ENCODE measurements at regions not wholly inside any gene's neighbourhood (a gene's known extent, or its start where the extent isn't known, plus 50 kb on each side); places are given as distances from the start of the nearest gene placed in this dataset.

GRCh38 chr2:45331410-45331786 is 279.7 kb downstream of the SRBD1 start:
- no peaks in the 10 kb centered on the region for H3K9me3 ChIP-seq (replicated peaks in 1 of 2; ENCODE audit: control insufficient read depth in 2 of 2, insufficient read depth in 1 of 2, low read depth in 1 of 2, low read length in 2 of 2)
- no peak overlapping the region for H2BK15ac ChIP-seq (ENCODE audit: low read length)
- DNase-seq (ENCODE audit: low spot score), result no peak

DNA sequence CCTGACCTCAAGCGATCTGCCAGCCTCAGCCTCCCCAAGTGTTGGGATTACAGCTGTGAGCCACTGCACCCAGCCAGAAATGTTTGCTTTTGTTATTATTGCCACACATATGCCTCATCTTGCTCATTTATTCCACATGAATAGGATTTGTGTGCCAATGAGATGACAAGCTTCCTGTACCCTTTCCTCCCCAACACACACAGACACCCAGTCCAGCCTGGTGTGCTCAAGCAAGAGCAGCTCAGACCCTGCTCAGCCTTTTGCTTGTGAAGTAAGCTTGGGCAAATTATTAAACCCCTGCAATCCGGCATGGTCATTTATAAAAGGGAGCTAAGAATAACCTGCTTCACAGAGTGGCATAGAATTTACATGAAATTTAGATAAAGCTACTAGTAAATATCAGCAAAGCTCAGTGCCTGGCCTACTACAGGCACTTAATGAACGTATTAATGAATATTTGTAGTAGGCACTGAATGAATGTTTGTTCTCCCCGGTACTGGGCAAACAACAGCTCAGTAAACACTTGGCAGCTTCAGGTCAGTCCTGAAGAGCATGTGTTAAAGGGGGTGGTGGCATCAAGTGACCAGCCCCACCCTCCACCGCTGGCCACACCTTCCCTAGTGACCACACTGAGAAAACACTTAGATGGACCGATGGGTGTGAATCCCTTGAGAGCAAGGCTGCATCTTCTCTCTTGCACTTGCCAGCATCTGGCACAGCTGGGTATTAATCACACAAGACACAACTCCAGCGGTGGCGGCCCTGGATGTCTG is 280.2 kb downstream of the SRBD1 start:
- Histone ChIP-seq H2AFZ (ENCODE audit: low read length) (no peak overlapping the region), H4K91ac (ENCODE audit: low read depth, low read length, poor library complexity) (no peak overlapping the region), H3K4me2 (ENCODE audit: insufficient read depth, low read length, poor library complexity, severe bottlenecking) (no peak overlapping the region), H2AK5ac (ENCODE audit: low read depth, low read length) (no peak overlapping the region), H3K79me1 (ENCODE audit: low read depth, low read length) (no peaks in the 10 kb centered on the region), H4K8ac (ENCODE audit: low read depth, low read length) (no peak overlapping the region), H3K23ac (ENCODE audit: low read depth, low read length, poor library complexity) (no peak overlapping the region), H3K9ac (ENCODE audit: low read depth, low read length, poor library complexity) (no peak overlapping the region), H2BK120ac (ENCODE audit: low read depth, low read length) (no peak overlapping the region), H2BK15ac (ENCODE audit: low read length) (no peak overlapping the region), H3K18ac (ENCODE audit: low read length) (no peak overlapping the region), H3K4me1 (ENCODE audit: control insufficient read depth in 2 of 2, insufficient read depth in 1 of 2, low read depth in 1 of 2, low read length in 2 of 2) (peaks cover 0 to 2% of the 10 kb centered on the region in 2 donors), H2BK12ac (ENCODE audit: low read length) (no peak overlapping the region), H3K9me3 (replicated peaks in 1 of 2; ENCODE audit: control insufficient read depth in 2 of 2, insufficient read depth in 1 of 2, low read depth in 1 of 2, low read length in 2 of 2) (no peaks in the 10 kb centered on the region), H3K14ac (ENCODE audit: low read length) (no peak overlapping the region), H3K27ac (replicated peaks; ENCODE audit: low read length) (no peak overlapping the region), H3K36me3 (replicated peaks in 1 of 2; ENCODE audit: control insufficient read depth in 2 of 2, insufficient read depth in 2 of 2, low read length in 2 of 2) (no peaks in the 10 kb centered on the region), H3K27me3 (ENCODE audit: control insufficient read depth in 3 of 3, insufficient read depth in 3 of 3, low read depth in 1 of 3, low read length in 3 of 3) (peaks cover 0 to 6% (median 0%) of the 10 kb centered on the region in 3 experiments), H3K4me3 (ENCODE audit: low read length in 2 of 2) (no peak overlapping the region), H2BK5ac (ENCODE audit: low read length) (no peak overlapping the region), H3K4ac (ENCODE audit: low read length) (no peak overlapping the region)
- no CpG with 5 or more reads among the region's 8 CpGs for WGBS, 2 donors (ENCODE audit: extremely low coverage in 2 of 2, insufficient read length in 2 of 2, insufficient replicate concordance in 1 of 2)
- no peak for DNase-seq (ENCODE audit: low spot score)

More at GRCh38 chr2:45331410-45331786, 279.7 kb downstream of the SRBD1 start:
- no peak overlapping the region for H3K23ac ChIP-seq (ENCODE audit: low read depth, low read length, poor library complexity)
- H3K18ac ChIP-seq (ENCODE audit: low read length), result no peak overlapping the region
- peaks cover 0 to 8% (median 0%) of the 10 kb centered on the region in 3 experiments for H3K27me3 ChIP-seq (ENCODE audit: control insufficient read depth in 3 of 3, insufficient read depth in 3 of 3, low read depth in 1 of 3, low read length in 3 of 3)
- H3K36me3 ChIP-seq (replicated peaks in 1 of 2; ENCODE audit: control insufficient read depth in 2 of 2, insufficient read depth in 2 of 2, low read length in 2 of 2), result no peaks in the 10 kb centered on the region
- H2AK5ac ChIP-seq (ENCODE audit: low read depth, low read length), result no peak overlapping the region
- no peak overlapping the region for H3K4me2 ChIP-seq (ENCODE audit: insufficient read depth, low read length, poor library complexity, severe bottlenecking)
- no peak overlapping the region for H3K9ac ChIP-seq (ENCODE audit: low read depth, low read length, poor library complexity)
- H3K4ac ChIP-seq (ENCODE audit: low read length), result no peak overlapping the region
- no peak overlapping the region for H3K27ac ChIP-seq (replicated peaks; ENCODE audit: low read length)
- no peaks in the 10 kb centered on the region for H3K79me1 ChIP-seq (ENCODE audit: low read depth, low read length)
- WGBS, 2 donors (ENCODE audit: extremely low coverage in 2 of 2, insufficient read length in 2 of 2, insufficient replicate concordance in 1 of 2), result no CpG with 5 or more reads among the region's 7 CpGs
- no peak overlapping the region for H3K4me3 ChIP-seq (ENCODE audit: low read length in 2 of 2)
- peaks cover 0 to 2% of the 10 kb centered on the region in 2 donors for H3K4me1 ChIP-seq (ENCODE audit: control insufficient read depth in 2 of 2, insufficient read depth in 1 of 2, low read depth in 1 of 2, low read length in 2 of 2)
- no peak overlapping the region for H2BK5ac ChIP-seq (ENCODE audit: low read length)
- no peak overlapping the region for H2BK12ac ChIP-seq (ENCODE audit: low read length)
- H2BK120ac ChIP-seq (ENCODE audit: low read depth, low read length), result no peak overlapping the region
- H4K91ac ChIP-seq (ENCODE audit: low read depth, low read length, poor library complexity), result no peak overlapping the region
- no peak overlapping the region for H4K8ac ChIP-seq (ENCODE audit: low read depth, low read length)
- no peak overlapping the region for H3K14ac ChIP-seq (ENCODE audit: low read length)
- H2AFZ ChIP-seq (ENCODE audit: low read length), result no peak overlapping the region

GRCh38 chr2:45330108-45330507 is 281.0 kb downstream of the SRBD1 start:
- Histone ChIP-seq H2AFZ (ENCODE audit: low read length) (no peak overlapping the region), H3K9me3 (replicated peaks in 1 of 2; ENCODE audit: control insufficient read depth in 2 of 2, insufficient read depth in 1 of 2, low read depth in 1 of 2, low read length in 2 of 2) (no peaks in the 10 kb centered on the region), H2AK5ac (ENCODE audit: low read depth, low read length) (no peak overlapping the region), H3K27me3 (ENCODE audit: control insufficient read depth in 3 of 3, insufficient read depth in 3 of 3, low read depth in 1 of 3, low read length in 3 of 3) (peaks cover 0 to 4% (median 0%) of the 10 kb centered on the region in 3 experiments), H2BK5ac (ENCODE audit: low read length) (no peak overlapping the region), H3K27ac (replicated peaks; ENCODE audit: low read length) (no peak overlapping the region), H3K79me1 (ENCODE audit: low read depth, low read length) (no peaks in the 10 kb centered on the region), H3K4me2 (ENCODE audit: insufficient read depth, low read length, poor library complexity, severe bottlenecking) (no peak overlapping the region), H3K36me3 (replicated peaks in 1 of 2; ENCODE audit: control insufficient read depth in 2 of 2, insufficient read depth in 2 of 2, low read length in 2 of 2) (no peaks in the 10 kb centered on the region), H3K4ac (ENCODE audit: low read length) (no peak overlapping the region), H4K91ac (ENCODE audit: low read depth, low read length, poor library complexity) (no peak overlapping the region), H4K8ac (ENCODE audit: low read depth, low read length) (no peak overlapping the region), H3K4me3 (ENCODE audit: low read length in 2 of 2) (no peak overlapping the region), H2BK120ac (ENCODE audit: low read depth, low read length) (no peak overlapping the region), H3K4me1 (ENCODE audit: control insufficient read depth in 2 of 2, insufficient read depth in 1 of 2, low read depth in 1 of 2, low read length in 2 of 2) (peaks cover 0 to 2% of the 10 kb centered on the region in 2 donors), H3K9ac (ENCODE audit: low read depth, low read length, poor library complexity) (no peak overlapping the region), H3K23ac (ENCODE audit: low read depth, low read length, poor library complexity) (no peak overlapping the region), H3K18ac (ENCODE audit: low read length) (no peak overlapping the region), H2BK12ac (ENCODE audit: low read length) (no peak overlapping the region), H3K14ac (ENCODE audit: low read length) (no peak overlapping the region), H2BK15ac (ENCODE audit: low read length) (no peak overlapping the region)
- DNase-seq (ENCODE audit: low spot score), result no peak
- WGBS, 2 donors (ENCODE audit: extremely low coverage in 2 of 2, insufficient read length in 2 of 2, insufficient replicate concordance in 1 of 2), result no CpG with 5 or more reads among the region's 5 CpGs

GRCh38 chr2:45329045-45329677 is 281.9 kb downstream of the SRBD1 start:
- Histone ChIP-seq H3K27me3 (ENCODE audit: control insufficient read depth in 3 of 3, insufficient read depth in 3 of 3, low read depth in 1 of 3, low read length in 3 of 3) (peaks cover 0 to 4% (median 0%) of the 10 kb centered on the region in 3 experiments), H3K18ac (ENCODE audit: low read length) (peak overlapping the region; percentile 41), H3K4ac (ENCODE audit: low read length) (no peak overlapping the region), H2BK15ac (ENCODE audit: low read length) (no peak overlapping the region), H3K36me3 (replicated peaks in 1 of 2; ENCODE audit: control insufficient read depth in 2 of 2, insufficient read depth in 2 of 2, low read length in 2 of 2) (no peaks in the 10 kb centered on the region), H3K27ac (replicated peaks; ENCODE audit: low read length) (no peak overlapping the region), H3K9ac (ENCODE audit: low read depth, low read length, poor library complexity) (no peak overlapping the region), H2BK120ac (ENCODE audit: low read depth, low read length) (no peak overlapping the region), H3K4me2 (ENCODE audit: insufficient read depth, low read length, poor library complexity, severe bottlenecking) (no peak overlapping the region), H3K4me3 (ENCODE audit: low read length in 2 of 2) (no peak overlapping the region), H2BK5ac (ENCODE audit: low read length) (no peak overlapping the region), H3K23ac (ENCODE audit: low read depth, low read length, poor library complexity) (no peak overlapping the region), H3K79me1 (ENCODE audit: low read depth, low read length) (no peaks in the 10 kb centered on the region), H2BK12ac (ENCODE audit: low read length) (peak overlapping the region; percentile 91), H2AFZ (ENCODE audit: low read length) (no peak overlapping the region), H3K4me1 (ENCODE audit: control insufficient read depth in 2 of 2, insufficient read depth in 1 of 2, low read depth in 1 of 2, low read length in 2 of 2) (peaks cover 0 to 2% of the 10 kb centered on the region in 2 donors), H2AK5ac (ENCODE audit: low read depth, low read length) (no peak overlapping the region), H4K8ac (ENCODE audit: low read depth, low read length) (no peak overlapping the region), H3K9me3 (replicated peaks in 1 of 2; ENCODE audit: control insufficient read depth in 2 of 2, insufficient read depth in 1 of 2, low read depth in 1 of 2, low read length in 2 of 2) (no peaks in the 10 kb centered on the region), H4K91ac (ENCODE audit: low read depth, low read length, poor library complexity) (no peak overlapping the region), H3K14ac (ENCODE audit: low read length) (no peak overlapping the region)
- no CpG with 5 or more reads among the region's 7 CpGs for WGBS, 2 donors (ENCODE audit: extremely low coverage in 2 of 2, insufficient read length in 2 of 2, insufficient replicate concordance in 1 of 2)
- DNase-seq (ENCODE audit: low spot score), result no peak
